Esophagus squamous epithelium (tissue), 4 donors: ENCODE measurements at regions not wholly inside any gene's neighbourhood (a gene's known extent, or its start where the extent isn't known, plus 50 kb on each side); places are given as distances from the start of the nearest gene placed in this dataset.

Experiments used
- POLR2A ChIP-seq, 4 donors: fragments of 450-650 bp; IDR thresholded peaks; one replicate each; pipeline ENCODE4 v1.6.1; 2017; ENCODE audit warnings: antibody characterized with exemption in 4 of 4, mild to moderate bottlenecking in 4 of 4, moderate library complexity in 3 of 4
- TF ChIP-seq, protein P1 (sequence below), 6 experiments: fragments of 450-650 bp in 4 of 6; fragments of 200-600 bp in 2 of 6; sonication (generic) in 2 of 6; IDR thresholded peaks; one replicate each; pipeline ENCODE4 v1.5.1; 2016 to 2019; ENCODE audit warnings: antibody characterized with exemption in 6 of 6, mild to moderate bottlenecking in 4 of 6, moderate library complexity in 4 of 6

GRCh38 chr18:40855661-40856060 lies 1099.4 kb upstream of the PIK3C3 start:
- TF ChIP-seq, protein P1, sequence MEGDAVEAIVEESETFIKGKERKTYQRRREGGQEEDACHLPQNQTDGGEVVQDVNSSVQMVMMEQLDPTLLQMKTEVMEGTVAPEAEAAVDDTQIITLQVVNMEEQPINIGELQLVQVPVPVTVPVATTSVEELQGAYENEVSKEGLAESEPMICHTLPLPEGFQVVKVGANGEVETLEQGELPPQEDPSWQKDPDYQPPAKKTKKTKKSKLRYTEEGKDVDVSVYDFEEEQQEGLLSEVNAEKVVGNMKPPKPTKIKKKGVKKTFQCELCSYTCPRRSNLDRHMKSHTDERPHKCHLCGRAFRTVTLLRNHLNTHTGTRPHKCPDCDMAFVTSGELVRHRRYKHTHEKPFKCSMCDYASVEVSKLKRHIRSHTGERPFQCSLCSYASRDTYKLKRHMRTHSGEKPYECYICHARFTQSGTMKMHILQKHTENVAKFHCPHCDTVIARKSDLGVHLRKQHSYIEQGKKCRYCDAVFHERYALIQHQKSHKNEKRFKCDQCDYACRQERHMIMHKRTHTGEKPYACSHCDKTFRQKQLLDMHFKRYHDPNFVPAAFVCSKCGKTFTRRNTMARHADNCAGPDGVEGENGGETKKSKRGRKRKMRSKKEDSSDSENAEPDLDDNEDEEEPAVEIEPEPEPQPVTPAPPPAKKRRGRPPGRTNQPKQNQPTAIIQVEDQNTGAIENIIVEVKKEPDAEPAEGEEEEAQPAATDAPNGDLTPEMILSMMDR (IDR thresholded peaks at IDR 0.05), result no peak
- TF ChIP-seq POLR2A (IDR thresholded peaks at IDR 0.05), result no peak
